Lower leg skin (tissue), 3 donors: ENCODE measurements at regions not wholly inside any gene's neighbourhood (a gene's known extent, or its start where the extent isn't known, plus 50 kb on each side); places are given as distances from the start of the nearest gene placed in this dataset.

Source experiments
- CTCF ChIP-seq, 3 donors: fragments of 450-650 bp; IDR thresholded peaks; one replicate each; pipeline ENCODE4 v1.5.1; 2016; ENCODE audit warnings: antibody characterized with exemption in 3 of 3, mild to moderate bottlenecking in 3 of 3, moderate library complexity in 2 of 3
- POLR2A ChIP-seq, 2 donors: fragments of 450-650 bp; IDR thresholded peaks; one replicate each; pipeline ENCODE4 v1.6.1; 2016 to 2017; ENCODE audit warnings: antibody characterized with exemption in 2 of 2, mild to moderate bottlenecking in 1 of 2, moderate library complexity in 1 of 2

- TF ChIP-seq CTCF (IDR thresholded peaks at IDR 0.05), result no peak
- TF ChIP-seq POLR2A (IDR thresholded peaks at IDR 0.05), result no peak
Observed at GRCh38 chrX:45300638-45301037, 100.0 kb upstream of the DIPK2B start.
